Calu3 (cell line): ENCODE measurements at regions not wholly inside any gene's neighbourhood (a gene's known extent, or its start where the extent isn't known, plus 50 kb on each side); places are given as distances from the start of the nearest gene placed in this dataset.

Experiments
- BruUV-seq: library from RNA; stranded (reverse); fragments of 400-500 nt; replicated peaks from 2 replicates; lab custom pipeline; 2021; lab: Mats Ljungman, UMichigan
- CTCF ChIA-PET: fragments of 300-600 bp; sonication (Branson Sonifier 250); formaldehyde crosslinking; loops from one replicate; lab custom pipeline; 2022; ENCODE audit warnings: antibody characterized with exemption; lab: Charles Lee
- DNase-seq: peaks from one replicate; pipeline ENCODE4 v3.0.0; 2022
- H3K27ac Mint-ChIP-seq: one replicate; pipeline ENCODE4 v1.8.0; 2022; ENCODE audit warnings: mixed read lengths; ENCODE audit not compliant: unreplicated experiment
- H3K27me3 Mint-ChIP-seq: one replicate; pipeline ENCODE4 v1.8.0; 2022; ENCODE audit warnings: mixed read lengths; ENCODE audit not compliant: unreplicated experiment
- H3K36me3 Mint-ChIP-seq: one replicate; pipeline ENCODE4 v1.8.0; 2022; ENCODE audit warnings: mild to moderate bottlenecking, moderate library complexity, mixed read lengths; ENCODE audit not compliant: insufficient read depth, unreplicated experiment
- H3K4me1 Mint-ChIP-seq: one replicate; pipeline ENCODE4 v1.8.0; 2022; ENCODE audit warnings: mild to moderate bottlenecking, low read depth, mixed read lengths; ENCODE audit not compliant: unreplicated experiment
- H3K4me3 Mint-ChIP-seq: one replicate; pipeline ENCODE4 v1.8.0; 2022; ENCODE audit warnings: mild to moderate bottlenecking, low read depth, moderate library complexity, mixed read lengths; ENCODE audit not compliant: unreplicated experiment
- H3K9me3 Mint-ChIP-seq: one replicate; pipeline ENCODE4 v1.8.0; 2022; ENCODE audit warnings: low read depth, mixed read lengths; ENCODE audit not compliant: unreplicated experiment
- intact Hi-C: fragments of 100-400 bp; cut with micrococcal nuclease; formaldehyde crosslinking; loops from one replicate; pipeline ENCODE4 v1.10.0; 2022; ENCODE audit not compliant: unreplicated experiment
- TF ChIP-seq, protein P1 (sequence below): fragments of 200-600 bp; IDR thresholded peaks from one replicate; pipeline ENCODE4 v1.8.0; 2022; ENCODE audit warnings: antibody characterized with exemption; ENCODE audit not compliant: unreplicated experiment

DNA sequence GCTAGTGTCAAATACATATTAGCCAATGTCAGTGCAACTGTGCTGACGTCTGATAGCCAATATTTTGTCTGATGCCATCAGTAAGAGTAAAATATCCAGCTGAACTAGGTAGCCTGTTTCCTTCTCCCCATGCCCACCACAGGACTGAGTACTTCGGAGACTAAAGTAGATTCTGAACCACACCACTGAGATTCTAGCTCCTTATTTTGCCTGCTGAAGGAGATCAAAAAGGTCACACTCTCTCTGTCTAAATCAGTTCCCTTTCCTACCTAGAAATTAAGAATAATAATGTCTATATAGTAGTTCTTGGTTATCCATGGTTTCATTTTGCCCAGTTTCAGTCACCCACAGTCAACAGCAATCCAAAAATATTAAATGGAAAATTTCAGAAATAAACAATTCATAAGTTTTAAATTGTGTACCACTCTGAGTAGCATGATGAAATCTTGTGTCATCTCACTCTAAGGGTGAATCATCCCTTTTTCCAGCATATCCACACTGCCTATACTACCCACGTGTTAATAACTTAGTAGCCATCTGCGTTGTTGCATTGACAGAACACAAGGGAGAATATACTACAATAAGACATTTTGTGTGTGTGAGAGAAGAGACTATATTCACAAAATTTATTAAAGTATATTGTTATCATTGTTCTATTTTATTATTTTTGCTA lies 1043.3 kb upstream of the PIK3C3 start:
- no peaks in the 10 kb centered on the region for H3K4me1 Mint-ChIP-seq
- H3K27ac Mint-ChIP-seq: peak overlapping the region; percentile 35
- no peak overlapping the region for H3K4me3 Mint-ChIP-seq
- no TSS peak for BruUV-seq
- H3K36me3 Mint-ChIP-seq: no peaks in the 10 kb centered on the region
- no peak for DNase-seq
- peaks cover 4% of the 10 kb centered on the region for H3K9me3 Mint-ChIP-seq
- TF ChIP-seq, protein P1, sequence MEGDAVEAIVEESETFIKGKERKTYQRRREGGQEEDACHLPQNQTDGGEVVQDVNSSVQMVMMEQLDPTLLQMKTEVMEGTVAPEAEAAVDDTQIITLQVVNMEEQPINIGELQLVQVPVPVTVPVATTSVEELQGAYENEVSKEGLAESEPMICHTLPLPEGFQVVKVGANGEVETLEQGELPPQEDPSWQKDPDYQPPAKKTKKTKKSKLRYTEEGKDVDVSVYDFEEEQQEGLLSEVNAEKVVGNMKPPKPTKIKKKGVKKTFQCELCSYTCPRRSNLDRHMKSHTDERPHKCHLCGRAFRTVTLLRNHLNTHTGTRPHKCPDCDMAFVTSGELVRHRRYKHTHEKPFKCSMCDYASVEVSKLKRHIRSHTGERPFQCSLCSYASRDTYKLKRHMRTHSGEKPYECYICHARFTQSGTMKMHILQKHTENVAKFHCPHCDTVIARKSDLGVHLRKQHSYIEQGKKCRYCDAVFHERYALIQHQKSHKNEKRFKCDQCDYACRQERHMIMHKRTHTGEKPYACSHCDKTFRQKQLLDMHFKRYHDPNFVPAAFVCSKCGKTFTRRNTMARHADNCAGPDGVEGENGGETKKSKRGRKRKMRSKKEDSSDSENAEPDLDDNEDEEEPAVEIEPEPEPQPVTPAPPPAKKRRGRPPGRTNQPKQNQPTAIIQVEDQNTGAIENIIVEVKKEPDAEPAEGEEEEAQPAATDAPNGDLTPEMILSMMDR: no peak
- CTCF ChIA-PET: no interaction called here
- intact Hi-C loops: no loop called here
- no peaks in the 10 kb centered on the region for H3K27me3 Mint-ChIP-seq

DNA sequence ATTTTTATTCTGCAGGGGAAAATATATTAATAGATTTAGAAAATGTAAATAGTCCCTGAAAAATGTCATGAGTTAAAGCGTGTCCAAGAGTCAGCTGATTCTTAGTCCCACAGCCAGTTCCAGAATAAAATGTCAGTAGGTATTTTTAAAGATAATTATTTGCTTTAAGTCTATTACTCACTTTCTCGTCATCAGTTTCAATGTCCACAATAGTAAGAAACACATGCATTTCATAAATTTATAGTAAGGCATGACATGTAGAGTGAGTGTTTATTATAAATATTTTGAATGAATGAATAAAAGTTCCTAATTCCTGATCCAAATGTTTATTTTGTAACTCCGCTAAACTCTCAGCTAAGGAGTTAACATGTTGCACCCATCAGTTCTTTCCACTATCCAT lies 1044.0 kb upstream of the PIK3C3 start:
- no peaks in the 10 kb centered on the region for H3K36me3 Mint-ChIP-seq
- intact Hi-C loops: no loop called here
- TF ChIP-seq, protein P1: no peak
- CTCF ChIA-PET: no interaction called here
- H3K4me3 Mint-ChIP-seq: no peak overlapping the region
- BruUV-seq: no TSS peak
- H3K9me3 Mint-ChIP-seq: peaks cover 4% of the 10 kb centered on the region
- no peaks in the 10 kb centered on the region for H3K27me3 Mint-ChIP-seq
- H3K27ac Mint-ChIP-seq: no peak overlapping the region
- no peak for DNase-seq
- no peaks in the 10 kb centered on the region for H3K4me1 Mint-ChIP-seq

- intact Hi-C loops: no loop called here
- CTCF ChIA-PET: no interaction called here
- no peak for DNase-seq
- Mint-ChIP-seq H3K36me3 (no peaks in the 10 kb centered on the region), H3K9me3 (no peaks in the 10 kb centered on the region), H3K27me3 (no peaks in the 10 kb centered on the region), H3K27ac (no peak overlapping the region), H3K4me1 (no peaks in the 10 kb centered on the region), H3K4me3 (no peak overlapping the region)
- TF ChIP-seq, protein P1: no peak
- BruUV-seq: no TSS peak
These were observed 1047.2 kb upstream of the PIK3C3 start for GRCh38 chr18:40907842-40908241.

DNA sequence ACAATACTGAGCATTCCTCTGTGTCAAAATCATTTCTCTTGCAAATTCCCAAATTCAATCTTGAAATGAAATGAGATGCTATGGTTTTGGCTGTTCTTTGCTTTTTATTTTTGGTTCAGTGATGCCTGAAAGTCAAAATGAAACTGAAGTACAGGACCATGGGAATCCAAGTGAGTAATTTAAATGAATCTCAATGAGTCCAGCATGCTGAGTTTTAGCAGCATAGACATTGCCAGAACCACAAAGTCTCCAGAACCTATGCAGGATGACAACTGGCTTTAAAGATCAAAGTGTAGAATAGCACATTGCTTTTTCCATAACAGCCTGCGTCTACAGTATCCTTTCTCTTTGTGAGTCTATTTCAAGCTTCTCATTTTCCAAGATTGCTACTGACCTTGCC lies 1050.7 kb upstream of the PIK3C3 start:
- H3K4me1 Mint-ChIP-seq: no peaks in the 10 kb centered on the region
- intact Hi-C loops: no loop called here
- H3K27me3 Mint-ChIP-seq: no peaks in the 10 kb centered on the region
- no peak for DNase-seq
- no peaks in the 10 kb centered on the region for H3K9me3 Mint-ChIP-seq
- CTCF ChIA-PET: no interaction called here
- TF ChIP-seq, protein P1: no peak
- no peaks in the 10 kb centered on the region for H3K36me3 Mint-ChIP-seq
- no peak overlapping the region for H3K4me3 Mint-ChIP-seq
- no TSS peak for BruUV-seq
- H3K27ac Mint-ChIP-seq: no peak overlapping the region
